Mucosa of descending colon (tissue), 3 donors: ENCODE measurements at regions not wholly inside any gene's neighbourhood (a gene's known extent, or its start where the extent isn't known, plus 50 kb on each side); places are given as distances from the start of the nearest gene placed in this dataset.

Source experiments
- ATAC-seq: fragments of 200-7000 bp; cut with Tn5 transposase; one replicate; pipeline ENCODE4 v1.9.1; 2020; ENCODE audit warnings: mild to moderate bottlenecking, moderate library complexity
- DNase-seq, 3 donors: peaks; one replicate each; pipeline ENCODE4 v3.0.0-alpha.2; 2020
- H3K36me3 ChIP-seq: fragments of 200-600 bp; one replicate; pipeline ENCODE4 v1.8.0; 2021; ENCODE audit warnings: low read depth, mild to moderate bottlenecking
- H3K4me1 ChIP-seq: fragments of 200-600 bp; one replicate; pipeline ENCODE4 v1.8.0; 2021; ENCODE audit warnings: low read depth, mild to moderate bottlenecking
- H3K4me3 ChIP-seq: fragments of 200-600 bp; one replicate; pipeline ENCODE4 v1.8.0; 2021; ENCODE audit warnings: mild to moderate bottlenecking
- H3K9me3 ChIP-seq: fragments of 200-600 bp; one replicate; pipeline ENCODE4 v1.8.0; 2021; ENCODE audit warnings: mild to moderate bottlenecking
- CTCF ChIP-seq: fragments of 200-600 bp; IDR thresholded peaks from one replicate; pipeline ENCODE4 v1.8.0; 2022; ENCODE audit warnings: antibody characterized with exemption, mild to moderate bottlenecking
- intact Hi-C, 2 donors: fragments of 100-400 bp; cut with DNase I in 1 of 2; cut with micrococcal nuclease in 1 of 2; formaldehyde crosslinking; loops; one replicate each; pipeline versions ENCODE4 v1.11.0 to v1.11.1; 2022; cut with DNase I, micrococcal nuclease
- donor health status: DM: no; HTN: no; CAD: no; lungs with moderate emphysema.
- donor health status: DM: no; HTN: no; CAD: no.
- donor health status: DM: no; HTN: yes; CAD: no.

- TF ChIP-seq CTCF, result no peak
- Histone ChIP-seq H3K36me3 (no peaks in the 10 kb centered on the region), H3K4me1 (no peaks in the 10 kb centered on the region), H3K4me3 (no peak overlapping the region), H3K9me3 (no peaks in the 10 kb centered on the region)
- ATAC-seq (no peak), DNase-seq (no peak)
- intact Hi-C loops, result no loop called here
Observed at GRCh38 chr20:22781869-22782268, 197.5 kb upstream of the FOXA2 start.

GRCh38 chr20:22789676-22790075, 205.3 kb upstream of the FOXA2 start:
- intact Hi-C loops, result no loop called here
- Histone ChIP-seq H3K4me3 (no peak overlapping the region), H3K36me3 (no peaks in the 10 kb centered on the region), H3K9me3 (no peaks in the 10 kb centered on the region), H3K4me1 (no peaks in the 10 kb centered on the region)
- ATAC-seq (no peak), DNase-seq (no peak)
- TF ChIP-seq CTCF, result no peak

- H3K4me1 ChIP-seq, result no peaks in the 10 kb centered on the region
- ATAC-seq (no peak), DNase-seq (no peak)
- no peaks in the 10 kb centered on the region for H3K36me3 ChIP-seq
- no peak overlapping the region for H3K4me3 ChIP-seq
- H3K9me3 ChIP-seq, result no peaks in the 10 kb centered on the region
- TF ChIP-seq CTCF, result no peak
- intact Hi-C loops, result no loop called here
Observed at GRCh38 chr20:22791396-22791795, 207.0 kb upstream of the FOXA2 start.

GRCh38 chr20:22791877-22792525, 207.6 kb upstream of the FOXA2 start:
- H3K4me3 ChIP-seq, result no peak overlapping the region
- no peaks in the 10 kb centered on the region for H3K4me1 ChIP-seq
- no peaks in the 10 kb centered on the region for H3K9me3 ChIP-seq
- no peak for TF ChIP-seq CTCF
- no peak for ATAC-seq
- no peak for DNase-seq
- no peaks in the 10 kb centered on the region for H3K36me3 ChIP-seq
- intact Hi-C loops, result no loop called here

GRCh38 chr20:22794200-22794599, 209.8 kb upstream of the FOXA2 start:
- Histone ChIP-seq H3K4me3 (no peak overlapping the region), H3K9me3 (no peaks in the 10 kb centered on the region), H3K4me1 (no peaks in the 10 kb centered on the region), H3K36me3 (no peaks in the 10 kb centered on the region)
- DNase-seq (no peak), ATAC-seq (no peak)
- no peak for TF ChIP-seq CTCF
- intact Hi-C loops, result no loop called here

- Histone ChIP-seq H3K9me3 (no peaks in the 10 kb centered on the region), H3K4me3 (no peak overlapping the region), H3K4me1 (no peaks in the 10 kb centered on the region), H3K36me3 (no peaks in the 10 kb centered on the region)
- TF ChIP-seq CTCF, result no peak
- intact Hi-C loops, result no loop called here
- DNase-seq, result no peak
- no peak for ATAC-seq
Observed at GRCh38 chr20:22795433-22795832, 211.1 kb upstream of the FOXA2 start.
